H1 (cell line): ENCODE measurements at regions not wholly inside any gene's neighbourhood (a gene's known extent, or its start where the extent isn't known, plus 50 kb on each side); places are given as distances from the start of the nearest gene placed in this dataset.

ENCODE experiments used
- BRCA1 ChIP-seq: IDR thresholded peaks from 2 replicates; pipeline ENCODE4 v1.6.1; 2012; ENCODE audit warnings: low read depth, low read length, improper control_type of control experiment
- RFX5 ChIP-seq: IDR thresholded peaks from 2 replicates; pipeline ENCODE4 v1.6.1; 2011; ENCODE audit warnings: low read depth, low read length, improper control_type of control experiment, borderline replicate concordance
- SP4 ChIP-seq: IDR thresholded peaks from 2 replicates; pipeline ENCODE4 v1.6.1; 2012; ENCODE audit warnings: low read length, inconsistent platforms
- TF ChIP-seq, protein P1 (sequence below), 3 experiments: IDR thresholded peaks; 1 replicate in 2 of 3; 2 replicates in 1 of 3; pipeline versions ENCODE4 v1.5.1 to v1.6.1; 2011; ENCODE audit warnings: low read length in 3 of 3, mild to moderate bottlenecking in 3 of 3, inconsistent platforms in 2 of 3, low read depth in 1 of 3, moderate library complexity in 1 of 3; ENCODE audit not compliant: insufficient read depth in 1 of 3; ENCODE audit errors: control extremely low read depth in 1 of 3

DNA sequence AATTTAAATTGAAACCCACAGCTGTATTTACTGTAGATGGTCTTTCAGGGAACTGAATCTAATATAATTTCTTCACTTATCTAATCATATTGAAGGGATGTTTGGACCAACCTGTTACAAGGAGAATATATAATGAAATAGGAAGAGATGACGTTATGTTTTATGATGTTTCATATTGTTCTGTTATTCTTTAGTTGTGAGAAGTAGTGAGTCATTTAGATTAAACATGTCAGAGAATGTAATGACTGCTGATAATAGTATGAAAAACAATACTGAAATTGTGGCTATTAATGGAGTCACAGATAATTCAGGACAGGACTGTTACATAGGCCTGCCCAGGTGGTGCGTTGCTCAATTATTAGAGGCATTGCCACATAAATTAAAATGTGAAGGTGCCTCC is 1993.4 kb downstream of the EFNA5 start (continued):
- TF ChIP-seq RFX5, result no peak
- no peak for TF ChIP-seq SP4
- TF ChIP-seq BRCA1, result no peak
- TF ChIP-seq, protein P1, sequence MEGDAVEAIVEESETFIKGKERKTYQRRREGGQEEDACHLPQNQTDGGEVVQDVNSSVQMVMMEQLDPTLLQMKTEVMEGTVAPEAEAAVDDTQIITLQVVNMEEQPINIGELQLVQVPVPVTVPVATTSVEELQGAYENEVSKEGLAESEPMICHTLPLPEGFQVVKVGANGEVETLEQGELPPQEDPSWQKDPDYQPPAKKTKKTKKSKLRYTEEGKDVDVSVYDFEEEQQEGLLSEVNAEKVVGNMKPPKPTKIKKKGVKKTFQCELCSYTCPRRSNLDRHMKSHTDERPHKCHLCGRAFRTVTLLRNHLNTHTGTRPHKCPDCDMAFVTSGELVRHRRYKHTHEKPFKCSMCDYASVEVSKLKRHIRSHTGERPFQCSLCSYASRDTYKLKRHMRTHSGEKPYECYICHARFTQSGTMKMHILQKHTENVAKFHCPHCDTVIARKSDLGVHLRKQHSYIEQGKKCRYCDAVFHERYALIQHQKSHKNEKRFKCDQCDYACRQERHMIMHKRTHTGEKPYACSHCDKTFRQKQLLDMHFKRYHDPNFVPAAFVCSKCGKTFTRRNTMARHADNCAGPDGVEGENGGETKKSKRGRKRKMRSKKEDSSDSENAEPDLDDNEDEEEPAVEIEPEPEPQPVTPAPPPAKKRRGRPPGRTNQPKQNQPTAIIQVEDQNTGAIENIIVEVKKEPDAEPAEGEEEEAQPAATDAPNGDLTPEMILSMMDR (IDR thresholded peaks at IDR 0.05; ENCODE audit: control extremely low read depth in 1 of 3, insufficient read depth in 1 of 3, low read depth in 1 of 3, low read length in 3 of 3), result no peak
